HG03432 (cell line): ENCODE measurements at regions not wholly inside any gene's neighbourhood (a gene's known extent, or its start where the extent isn't known, plus 50 kb on each side); places are given as distances from the start of the nearest gene placed in this dataset.

Experiments
- ATAC-seq: cut with Tn5 transposase; IDR thresholded peaks from one replicate; pipeline ENCODE4 v1.9.1; 2021; ENCODE audit warnings: mild to moderate bottlenecking, moderate library complexity; ENCODE audit not compliant: unreplicated experiment

GRCh38 chr20:63073738-63074065, 66.9 kb upstream of the BHLHE23 start:
- ATAC-seq = no peak

- no peak for ATAC-seq
Observed at GRCh38 chr20:63072991-63073737, 66.4 kb upstream of the BHLHE23 start.

- ATAC-seq = no peak
Observed at GRCh38 chr20:63072231-63072791, 65.5 kb upstream of the BHLHE23 start.

- no peak for ATAC-seq
Observed at GRCh38 chr20:63071541-63072181, 64.9 kb upstream of the BHLHE23 start.

- ATAC-seq = no peak
Observed at GRCh38 chr20:63070771-63071540, 64.2 kb upstream of the BHLHE23 start.

GRCh38 chr20:63070301-63070625, 63.5 kb upstream of the BHLHE23 start:
- ATAC-seq = no peak

DNA sequence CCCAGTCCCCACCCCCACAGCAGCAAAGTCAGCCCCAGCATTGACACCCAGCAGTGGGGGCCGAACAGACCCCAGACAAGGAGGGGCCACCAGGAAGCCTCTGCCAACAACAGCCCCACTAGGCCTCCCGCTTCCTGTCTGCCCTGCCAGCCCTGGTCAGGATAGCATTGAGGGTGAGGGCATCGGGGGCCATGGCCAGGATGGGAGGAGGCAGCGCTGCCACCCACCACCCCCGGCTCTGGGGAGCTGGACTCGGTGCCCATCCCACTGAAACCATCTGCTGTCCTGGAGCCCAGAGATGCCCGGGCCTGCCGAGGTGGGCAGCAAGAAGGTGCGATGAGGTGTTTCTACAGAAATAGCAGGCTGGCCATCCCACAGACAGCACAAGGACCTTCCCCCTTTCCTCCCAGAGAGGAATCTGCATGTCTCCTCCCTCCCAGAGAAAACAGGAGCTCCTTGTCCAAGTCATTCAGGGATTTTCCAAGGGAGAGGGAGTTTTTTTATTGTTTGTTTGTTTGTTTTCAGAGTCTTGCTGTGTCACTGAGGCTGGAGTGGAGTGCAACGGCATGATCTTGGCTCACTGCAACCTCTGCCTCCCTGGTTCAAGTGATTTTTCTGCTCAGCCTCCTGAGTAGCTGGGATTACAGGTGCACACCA, 62.1 kb upstream of the BHLHE23 start:
- no peak for ATAC-seq

DNA sequence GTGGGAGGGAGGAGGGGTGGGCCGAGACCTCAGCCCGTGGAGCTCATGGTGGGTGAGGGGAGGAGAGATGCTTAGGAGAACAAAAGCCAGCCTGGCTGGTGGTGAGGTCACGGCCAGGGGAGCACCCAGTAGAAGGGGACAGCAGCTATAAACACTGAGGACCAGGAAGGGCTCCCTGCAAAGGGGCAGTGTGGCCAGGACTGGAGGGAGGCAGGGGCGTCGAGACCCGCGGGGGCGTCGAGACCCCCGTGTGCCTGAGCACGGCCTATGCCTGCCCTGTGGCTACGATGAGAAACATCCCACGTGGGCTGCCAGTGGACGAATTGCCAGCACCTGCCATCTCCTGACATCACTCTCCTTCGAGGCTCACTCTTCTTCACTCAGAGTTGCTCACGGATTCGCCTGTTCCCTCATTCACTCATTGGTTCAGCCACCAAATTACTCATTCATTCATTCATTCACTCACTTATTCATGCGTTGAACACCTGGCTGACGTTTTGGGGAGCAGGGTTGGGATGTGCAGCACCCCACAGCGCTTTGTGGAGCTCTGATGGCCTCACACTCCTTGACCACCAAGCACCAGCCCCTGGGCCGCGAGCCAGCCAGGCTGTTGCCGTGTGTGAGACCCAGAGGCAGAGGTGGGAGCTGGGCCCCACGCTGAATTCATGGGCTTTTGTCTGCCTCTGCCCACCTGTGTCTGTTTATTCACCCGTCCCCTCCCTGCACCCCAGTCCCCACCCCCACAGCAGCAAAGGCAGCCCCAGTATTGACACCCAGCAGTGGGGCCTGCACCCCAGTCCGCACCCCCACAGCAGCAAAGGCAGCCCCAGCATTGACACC, 61.2 kb upstream of the BHLHE23 start:
- ATAC-seq = no peak

DNA sequence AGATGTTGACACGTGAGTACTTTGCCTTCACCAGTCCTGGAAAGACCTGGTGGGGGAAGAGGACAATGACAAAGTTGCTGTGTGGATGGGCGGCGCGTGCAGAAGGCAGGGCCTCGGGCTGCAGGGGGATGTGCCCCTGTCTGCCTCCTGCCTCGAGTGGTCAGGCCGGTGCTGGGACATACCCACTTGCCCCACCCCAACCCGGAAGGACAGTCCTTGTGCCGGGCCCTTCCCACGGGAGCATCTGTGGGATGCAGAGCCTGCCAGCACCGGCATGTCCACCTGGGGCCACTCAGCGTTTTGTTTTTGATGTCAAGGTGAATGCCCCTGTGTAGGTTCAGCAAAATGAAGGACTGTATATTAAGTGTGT, 60.5 kb upstream of the BHLHE23 start:
- ATAC-seq = no peak

GRCh38 chr20:63066506-63067265, 59.9 kb upstream of the BHLHE23 start:
- no peak for ATAC-seq

- ATAC-seq = no peak
Observed at GRCh38 chr20:63065911-63066310, 59.1 kb upstream of the BHLHE23 start.

DNA sequence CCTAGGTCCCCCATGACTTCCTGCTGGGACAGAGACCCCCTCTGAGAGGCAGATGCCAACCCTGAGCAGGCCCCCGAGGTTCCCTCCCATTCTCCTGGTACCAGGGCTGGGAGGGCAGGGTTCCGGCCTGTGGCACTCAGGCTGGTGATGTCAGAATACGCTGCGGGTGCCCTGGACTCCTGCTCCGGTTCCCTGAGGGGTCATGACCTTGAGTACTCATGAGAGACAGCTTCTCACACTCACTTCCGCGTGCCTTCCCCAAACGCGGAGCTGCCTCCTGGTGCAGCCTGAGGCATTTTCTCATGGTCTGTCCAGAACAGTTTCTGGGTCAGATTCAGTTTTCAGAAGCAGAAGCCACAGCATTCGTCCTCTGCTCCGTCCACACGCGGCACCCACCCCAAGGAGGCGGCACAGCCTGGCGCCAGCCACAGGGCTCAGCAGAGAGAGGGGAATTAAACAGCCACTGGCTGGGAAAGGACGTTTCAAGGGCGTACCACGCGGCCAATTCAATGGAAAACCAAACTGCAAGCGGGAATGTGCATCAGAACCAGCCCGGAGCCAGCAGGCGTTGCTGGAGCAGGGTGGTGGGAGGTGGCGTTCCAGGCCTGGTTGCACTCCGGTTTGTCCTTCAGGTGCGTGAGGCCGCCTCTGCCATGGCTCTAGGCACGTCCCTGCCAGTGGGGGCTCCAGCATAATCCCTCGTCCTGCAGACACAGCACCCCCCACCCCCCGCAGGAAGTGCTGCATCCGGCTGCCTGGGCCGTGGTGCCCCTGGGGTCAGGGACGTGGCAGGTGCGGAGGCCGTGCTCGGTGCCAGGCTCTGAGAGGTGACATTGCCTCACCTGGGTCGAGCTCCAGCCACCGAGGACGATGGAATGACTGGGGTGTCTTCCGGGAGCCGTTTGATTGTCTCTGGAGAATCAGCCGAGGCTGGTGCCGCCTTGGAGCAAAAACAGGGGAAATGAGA, 58.3 kb upstream of the BHLHE23 start:
- ATAC-seq = no peak

- no peak for ATAC-seq
Observed at GRCh38 chr20:63064310-63064709, 57.5 kb upstream of the BHLHE23 start.

GRCh38 chr20:63062188-63063140, 55.7 kb upstream of the BHLHE23 start:
- ATAC-seq = no peak

DNA sequence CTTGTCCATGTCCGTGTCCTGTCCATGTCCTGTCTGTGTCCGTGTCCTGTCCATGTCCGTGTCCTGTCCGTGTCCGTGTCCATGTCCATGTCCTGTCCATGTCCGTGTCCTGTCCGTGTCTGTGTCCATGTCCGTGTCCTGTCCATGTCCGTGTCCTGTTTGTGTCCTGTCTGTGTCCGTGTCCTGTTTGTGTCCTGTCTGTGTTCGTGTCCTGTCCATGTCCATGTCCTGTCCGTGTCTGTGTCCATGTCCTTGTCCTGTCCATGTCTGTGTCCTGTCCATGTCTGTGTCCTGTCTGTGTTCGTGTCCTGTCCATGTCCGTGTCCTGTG, 55.0 kb upstream of the BHLHE23 start:
- no peak for ATAC-seq

GRCh38 chr20:63061051-63061770, 54.4 kb upstream of the BHLHE23 start:
- no peak for ATAC-seq
